Body of pancreas (tissue), 4 donors: ENCODE measurements at regions not wholly inside any gene's neighbourhood (a gene's known extent, or its start where the extent isn't known, plus 50 kb on each side); places are given as distances from the start of the nearest gene placed in this dataset.
"Not testable (repeated sequence)": the region's sequence is repeated elsewhere in the genome, so short reads cannot be mapped to it uniquely, and the experiment has no call there.

Experiments
- POLR2A ChIP-seq, 3 donors: fragments of 450-650 bp; IDR thresholded peaks; one replicate each; pipeline ENCODE4 v1.6.1; 2016; ENCODE audit warnings: antibody characterized with exemption in 3 of 3, mild to moderate bottlenecking in 2 of 3
- TF ChIP-seq, protein P1 (sequence below), 7 experiments: fragments of 450-650 bp in 4 of 7; fragments of 200-600 bp in 3 of 7; sonication (generic) in 3 of 7; IDR thresholded peaks; one replicate each; pipeline ENCODE4 v1.5.1; 2016 to 2019; ENCODE audit warnings: antibody characterized with exemption in 7 of 7

DNA sequence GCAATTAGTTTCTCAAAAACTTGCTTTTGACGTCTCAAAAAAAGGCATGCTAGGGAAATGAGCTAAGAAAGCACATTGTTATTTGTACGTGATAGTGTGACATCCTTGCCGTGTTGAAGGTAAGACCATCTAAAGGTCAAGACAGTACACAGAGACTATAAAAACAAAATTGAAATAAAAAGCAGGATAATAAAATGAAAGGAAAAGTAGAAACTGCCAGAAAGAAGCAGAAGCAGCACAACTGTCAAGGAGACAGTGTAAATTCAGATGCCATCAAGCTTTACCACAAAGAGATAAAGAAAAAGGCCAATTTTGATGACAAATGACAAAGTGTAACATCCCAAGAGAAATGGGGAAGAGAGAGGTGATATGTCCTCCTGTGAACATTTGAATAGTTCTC lies 76.5 kb downstream of the RGS2 start:
- TF ChIP-seq, protein P1, sequence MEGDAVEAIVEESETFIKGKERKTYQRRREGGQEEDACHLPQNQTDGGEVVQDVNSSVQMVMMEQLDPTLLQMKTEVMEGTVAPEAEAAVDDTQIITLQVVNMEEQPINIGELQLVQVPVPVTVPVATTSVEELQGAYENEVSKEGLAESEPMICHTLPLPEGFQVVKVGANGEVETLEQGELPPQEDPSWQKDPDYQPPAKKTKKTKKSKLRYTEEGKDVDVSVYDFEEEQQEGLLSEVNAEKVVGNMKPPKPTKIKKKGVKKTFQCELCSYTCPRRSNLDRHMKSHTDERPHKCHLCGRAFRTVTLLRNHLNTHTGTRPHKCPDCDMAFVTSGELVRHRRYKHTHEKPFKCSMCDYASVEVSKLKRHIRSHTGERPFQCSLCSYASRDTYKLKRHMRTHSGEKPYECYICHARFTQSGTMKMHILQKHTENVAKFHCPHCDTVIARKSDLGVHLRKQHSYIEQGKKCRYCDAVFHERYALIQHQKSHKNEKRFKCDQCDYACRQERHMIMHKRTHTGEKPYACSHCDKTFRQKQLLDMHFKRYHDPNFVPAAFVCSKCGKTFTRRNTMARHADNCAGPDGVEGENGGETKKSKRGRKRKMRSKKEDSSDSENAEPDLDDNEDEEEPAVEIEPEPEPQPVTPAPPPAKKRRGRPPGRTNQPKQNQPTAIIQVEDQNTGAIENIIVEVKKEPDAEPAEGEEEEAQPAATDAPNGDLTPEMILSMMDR (IDR thresholded peaks at IDR 0.05), result not testable (repeated sequence)
- TF ChIP-seq POLR2A (IDR thresholded peaks at IDR 0.05), result not testable (repeated sequence)
